Brain microvascular endothelial cell (primary cell): ENCODE measurements at regions not wholly inside any gene's neighbourhood (a gene's known extent, or its start where the extent isn't known, plus 50 kb on each side); places are given as distances from the start of the nearest gene placed in this dataset.

ENCODE experiments used
- DNase-seq: peaks from one replicate; pipeline ENCODE4 v3.0.0-alpha.2; 2020
- H3K27ac ChIP-seq: fragments of 250-450 bp; sonication (Bioruptor Pico); 2 replicates; pipeline ENCODE4 v1.5.1; 2020; ENCODE audit warnings: mild to moderate bottlenecking, moderate library complexity
- H3K27me3 ChIP-seq: fragments of 250-450 bp; sonication (Bioruptor Pico); replicated peaks from 2 replicates; pipeline ENCODE4 v1.5.1; 2020; ENCODE audit warnings: mild to moderate bottlenecking
- H3K36me3 ChIP-seq: fragments of 250-450 bp; sonication (Bioruptor Pico); replicated peaks from 2 replicates; pipeline ENCODE4 v1.5.1; 2020; ENCODE audit warnings: mild to moderate bottlenecking
- H3K4me3 ChIP-seq: 2 replicates; pipeline ENCODE4 v1.5.1; 2011; ENCODE audit warnings: low read depth, mild to moderate bottlenecking, control low read depth, low read length, moderate library complexity
- in situ Hi-C: cut with HindIII; loops from 2 replicates; pipeline ENCODE4 v1.10.0; 2017; ENCODE audit warnings: low sequenced_read_pairs, low pct_ligation_motif_present
- TF ChIP-seq, protein P1 (sequence below): IDR thresholded peaks from 2 replicates; pipeline ENCODE4 v1.5.1; 2011; ENCODE audit warnings: low read depth, mild to moderate bottlenecking, moderate library complexity, low read length, control low read depth, inconsistent platforms; ENCODE audit errors: missing control alignments

DNA sequence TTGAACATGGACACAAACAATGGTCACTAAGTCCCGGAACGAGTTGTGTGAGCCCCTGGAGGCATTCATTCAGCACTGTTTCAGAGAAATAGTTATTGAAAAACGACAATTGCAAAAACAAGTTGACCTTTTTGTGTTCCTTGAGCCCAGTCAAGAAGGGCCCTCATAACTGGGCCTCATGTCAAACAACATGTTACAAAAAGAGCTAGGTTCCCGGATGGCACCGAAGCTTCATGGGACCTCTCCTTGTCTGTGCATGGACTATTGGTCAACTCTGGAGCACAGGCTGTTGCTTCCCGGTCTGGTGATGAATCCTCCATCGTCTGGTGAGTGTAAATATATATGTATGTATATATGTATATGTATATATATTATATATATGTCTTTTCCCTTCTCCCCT lies 176.6 kb downstream of the ALG10 start:
- Histone ChIP-seq H3K27ac (no peak overlapping the region), H3K36me3 (no peaks in the 10 kb centered on the region), H3K27me3 (no peaks in the 10 kb centered on the region), H3K4me3 (no peak overlapping the region)
- DNase-seq: no peak
- in situ Hi-C loops: no loop called here
- TF ChIP-seq, protein P1, sequence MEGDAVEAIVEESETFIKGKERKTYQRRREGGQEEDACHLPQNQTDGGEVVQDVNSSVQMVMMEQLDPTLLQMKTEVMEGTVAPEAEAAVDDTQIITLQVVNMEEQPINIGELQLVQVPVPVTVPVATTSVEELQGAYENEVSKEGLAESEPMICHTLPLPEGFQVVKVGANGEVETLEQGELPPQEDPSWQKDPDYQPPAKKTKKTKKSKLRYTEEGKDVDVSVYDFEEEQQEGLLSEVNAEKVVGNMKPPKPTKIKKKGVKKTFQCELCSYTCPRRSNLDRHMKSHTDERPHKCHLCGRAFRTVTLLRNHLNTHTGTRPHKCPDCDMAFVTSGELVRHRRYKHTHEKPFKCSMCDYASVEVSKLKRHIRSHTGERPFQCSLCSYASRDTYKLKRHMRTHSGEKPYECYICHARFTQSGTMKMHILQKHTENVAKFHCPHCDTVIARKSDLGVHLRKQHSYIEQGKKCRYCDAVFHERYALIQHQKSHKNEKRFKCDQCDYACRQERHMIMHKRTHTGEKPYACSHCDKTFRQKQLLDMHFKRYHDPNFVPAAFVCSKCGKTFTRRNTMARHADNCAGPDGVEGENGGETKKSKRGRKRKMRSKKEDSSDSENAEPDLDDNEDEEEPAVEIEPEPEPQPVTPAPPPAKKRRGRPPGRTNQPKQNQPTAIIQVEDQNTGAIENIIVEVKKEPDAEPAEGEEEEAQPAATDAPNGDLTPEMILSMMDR: no peak

DNA sequence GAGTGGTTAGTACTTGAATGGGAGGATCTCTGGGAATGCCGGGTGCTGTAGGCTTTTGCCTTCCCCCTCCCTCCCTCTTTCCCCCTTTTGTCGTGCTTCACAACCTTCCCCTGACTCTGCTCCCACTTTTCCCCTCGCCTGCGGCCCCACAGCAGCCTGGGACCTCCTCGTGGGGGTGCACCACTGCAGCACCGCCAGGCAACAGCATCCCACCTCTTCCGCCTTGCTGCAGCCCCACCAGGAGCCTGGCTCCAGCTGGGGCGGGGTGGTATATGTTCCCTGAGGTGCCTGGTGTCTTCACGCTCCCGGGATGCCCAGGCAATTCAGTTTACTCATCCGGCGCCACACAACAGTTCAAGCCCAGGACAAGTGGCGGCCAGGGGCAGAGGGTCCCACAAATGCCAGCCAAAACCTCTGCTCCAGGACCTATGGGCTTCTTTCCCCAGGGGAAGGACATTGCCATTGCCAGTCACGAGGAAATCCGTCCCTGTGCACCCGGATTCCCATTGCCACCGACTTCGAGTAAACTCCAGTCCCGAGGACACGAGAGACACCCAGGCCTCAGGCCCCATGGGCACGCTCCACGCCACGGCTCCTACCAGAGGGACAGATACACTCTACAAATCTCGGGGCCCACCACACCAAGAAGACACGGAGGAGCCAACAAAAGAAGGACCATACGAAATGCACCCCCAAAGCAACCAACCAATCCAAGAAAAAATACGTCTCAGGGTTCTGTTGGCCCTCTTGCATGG lies 181.7 kb downstream of the ALG10 start:
- no peak overlapping the region for H3K27ac ChIP-seq
- TF ChIP-seq, protein P1: no peak
- in situ Hi-C loops: no loop called here
- no peaks in the 10 kb centered on the region for H3K27me3 ChIP-seq
- no peaks in the 10 kb centered on the region for H3K36me3 ChIP-seq
- H3K4me3 ChIP-seq: no peak overlapping the region
- DNase-seq: no peak

DNA sequence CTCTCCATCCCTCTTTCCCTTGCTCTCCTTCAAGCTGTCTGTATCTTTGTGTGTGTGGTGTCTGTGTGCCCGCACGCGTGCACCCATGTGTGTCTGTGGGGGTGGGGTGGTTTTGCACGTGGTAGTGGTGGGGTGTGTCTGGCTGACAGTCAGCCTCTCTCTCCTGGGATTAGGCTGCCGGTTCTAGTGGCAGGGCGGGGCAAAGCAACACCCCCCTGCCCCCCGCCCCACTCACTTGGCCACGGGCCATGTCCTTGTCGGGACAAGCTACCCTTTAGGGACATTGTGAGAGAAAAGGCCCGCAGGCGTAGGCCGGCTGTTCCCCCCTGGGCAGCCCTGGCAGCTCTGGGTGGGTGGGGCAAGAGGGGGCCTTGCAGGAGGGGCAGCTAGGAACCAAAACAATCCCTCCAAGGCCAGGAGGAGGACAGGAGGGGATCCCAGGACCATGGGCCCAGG lies 182.6 kb downstream of the ALG10 start:
- in situ Hi-C loops: no loop called here
- Histone ChIP-seq H3K27ac (no peak overlapping the region), H3K36me3 (no peaks in the 10 kb centered on the region), H3K4me3 (no peak overlapping the region), H3K27me3 (no peaks in the 10 kb centered on the region)
- DNase-seq: no peak
- TF ChIP-seq, protein P1: no peak

DNA sequence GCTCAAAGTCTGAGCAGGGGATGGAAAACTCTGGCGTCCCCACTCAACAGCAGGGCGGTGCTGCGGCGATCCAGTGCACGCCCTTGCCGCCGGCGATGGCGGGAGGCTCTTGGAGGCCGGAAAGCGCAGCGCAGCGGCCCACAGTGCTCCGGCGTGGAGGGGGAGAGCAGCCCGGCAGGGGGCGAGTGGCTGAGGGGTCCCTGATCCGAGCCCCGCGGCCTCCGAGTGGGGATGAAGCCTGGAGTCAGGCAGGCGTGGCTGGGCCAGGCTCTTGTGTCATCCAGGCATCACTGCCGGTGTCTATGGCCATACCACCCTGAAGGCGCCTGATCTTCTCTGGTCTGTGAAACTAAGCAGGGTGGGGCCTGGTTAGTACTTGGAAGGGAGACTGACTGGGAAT lies 183.1 kb downstream of the ALG10 start:
- Histone ChIP-seq H3K36me3 (no peaks in the 10 kb centered on the region), H3K27me3 (no peaks in the 10 kb centered on the region), H3K4me3 (no peak overlapping the region), H3K27ac (no peak overlapping the region)
- in situ Hi-C loops: no loop called here
- TF ChIP-seq, protein P1: no peak
- no peak for DNase-seq

GRCh38 chr12:34206061-34206785 lies 183.9 kb downstream of the ALG10 start:
- Histone ChIP-seq H3K27ac (no peak overlapping the region), H3K36me3 (no peaks in the 10 kb centered on the region), H3K27me3 (no peaks in the 10 kb centered on the region), H3K4me3 (no peak overlapping the region)
- TF ChIP-seq, protein P1: no peak
- DNase-seq: no peak
- in situ Hi-C loops: no loop called here
